ENCODE measurements at regions not wholly inside any gene's neighbourhood (a gene's known extent, or its start where the extent isn't known, plus 50 kb on each side); places are given as distances from the start of the nearest gene placed in this dataset.

DNA sequence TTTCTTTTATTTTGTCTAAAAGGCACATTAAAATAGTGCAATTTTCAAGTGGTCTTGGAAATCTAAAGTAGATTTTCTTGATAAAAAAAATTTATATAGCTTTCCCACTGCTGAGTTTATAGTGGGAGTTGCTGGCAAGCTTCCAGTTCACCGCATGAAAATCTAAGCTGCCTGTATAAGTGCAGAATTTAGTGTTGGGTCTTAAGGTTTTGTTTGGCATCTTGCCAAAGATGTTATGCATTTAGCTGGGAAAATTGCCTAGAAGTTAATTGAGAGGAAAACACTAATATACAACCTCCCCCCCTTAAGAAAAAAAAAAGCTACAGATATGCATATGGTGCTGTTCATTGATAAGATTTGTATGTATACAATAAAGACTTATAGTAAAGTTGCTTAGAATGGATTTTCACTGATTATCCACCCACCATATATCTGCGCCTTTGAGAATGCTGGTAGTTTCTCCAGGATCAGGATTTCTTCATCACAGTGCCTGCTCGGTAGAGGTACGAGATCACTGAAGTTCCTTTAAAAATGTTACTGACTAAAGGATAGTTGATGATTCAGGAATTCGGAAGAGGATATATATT lies 803.2 kb upstream of the POU3F3 start:
- no peak for DNase-seq
- H3K4me3 ChIP-seq (ENCODE audit: insufficient read depth, low read depth, low read length): no peak overlapping the region
- H3K36me3 ChIP-seq (replicated peaks; ENCODE audit: control insufficient read depth, insufficient read depth, low read length): no peaks in the 10 kb centered on the region
- H3K27me3 ChIP-seq (ENCODE audit: control insufficient read depth, insufficient read depth, low read length): no peaks in the 10 kb centered on the region

DNA sequence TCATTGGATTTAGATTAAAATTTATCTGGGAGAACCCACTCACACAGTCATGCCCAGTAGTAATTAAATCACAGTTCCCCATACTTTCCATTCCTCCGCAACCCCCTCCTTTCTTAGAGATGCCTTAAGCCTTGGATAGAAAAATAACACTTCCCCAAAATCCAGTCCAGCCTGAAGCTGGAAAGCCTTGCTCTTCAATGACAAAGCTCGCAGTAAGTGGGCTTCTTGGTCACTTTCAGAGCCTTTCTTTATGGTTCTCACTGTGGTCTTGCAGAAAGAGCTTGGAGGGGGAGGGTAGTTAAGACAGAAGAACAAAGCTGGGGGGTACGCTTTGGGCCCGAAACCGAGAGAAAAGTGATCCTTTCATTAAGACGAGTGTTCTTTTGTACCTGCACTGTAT lies 802.1 kb upstream of the POU3F3 start:
- no peaks in the 10 kb centered on the region for H3K27me3 ChIP-seq (ENCODE audit: control insufficient read depth, insufficient read depth, low read length)

GRCh38 chr2:104052356-104052755 lies 801.6 kb upstream of the POU3F3 start:
- no peak for DNase-seq
- no peaks in the 10 kb centered on the region for H3K27me3 ChIP-seq (ENCODE audit: control insufficient read depth, insufficient read depth, low read length)
- H3K36me3 ChIP-seq (replicated peaks; ENCODE audit: control insufficient read depth, insufficient read depth, low read length): no peaks in the 10 kb centered on the region
- H3K4me3 ChIP-seq (ENCODE audit: insufficient read depth, low read depth, low read length): no peak overlapping the region

More for the DNA sequence above, 802.1 kb upstream of the POU3F3 start:
- no peak for DNase-seq
- Histone ChIP-seq H3K4me3 (ENCODE audit: insufficient read depth, low read depth, low read length) (no peak overlapping the region), H3K36me3 (replicated peaks; ENCODE audit: control insufficient read depth, insufficient read depth, low read length) (no peaks in the 10 kb centered on the region)

DNA sequence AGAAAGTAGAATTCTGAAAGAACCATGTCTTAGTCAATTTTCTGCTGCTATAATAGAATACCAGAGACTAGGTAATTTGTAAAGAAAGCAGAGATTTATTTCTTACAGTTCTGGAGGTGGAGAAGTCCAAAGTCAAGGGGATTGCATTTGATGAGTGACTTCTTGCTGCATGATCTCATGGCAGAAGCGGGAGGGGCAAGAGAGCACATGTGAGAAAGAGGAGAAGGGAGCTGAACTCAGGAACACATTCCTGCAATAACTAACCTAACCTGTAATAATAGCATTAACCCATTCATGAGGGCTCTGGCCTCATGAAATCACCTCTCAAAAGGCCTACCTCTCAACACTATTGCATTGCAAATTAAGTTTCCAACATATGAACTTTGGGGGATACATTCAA lies 797.5 kb upstream of the POU3F3 start:
- Histone ChIP-seq H3K36me3 (replicated peaks; ENCODE audit: control insufficient read depth, insufficient read depth, low read length) (no peaks in the 10 kb centered on the region), H3K4me3 (ENCODE audit: insufficient read depth, low read depth, low read length) (no peak overlapping the region), H3K27me3 (ENCODE audit: control insufficient read depth, insufficient read depth, low read length) (no peaks in the 10 kb centered on the region)
- no peak for DNase-seq

DNA sequence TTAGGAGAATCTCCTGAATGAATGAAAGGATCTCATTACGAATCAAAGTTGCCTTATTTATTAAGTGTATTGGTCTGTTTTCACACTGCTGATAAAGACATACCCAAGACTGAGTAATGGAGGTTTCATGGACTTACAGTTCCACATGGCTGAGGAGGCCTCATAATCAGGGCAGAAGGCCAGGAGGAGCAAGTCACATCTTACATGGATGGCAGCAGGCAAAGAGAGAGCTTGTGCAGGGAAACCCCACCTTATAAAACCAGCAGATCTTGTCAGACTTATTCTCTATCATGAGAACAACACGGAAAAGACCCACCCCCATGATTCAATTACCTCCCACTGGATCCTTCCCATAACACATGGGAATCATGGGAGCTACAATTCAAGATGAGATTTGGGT lies 785.2 kb upstream of the POU3F3 start:
- no peak for DNase-seq
- Histone ChIP-seq H3K4me3 (ENCODE audit: insufficient read depth, low read depth, low read length) (no peak overlapping the region), H3K36me3 (replicated peaks; ENCODE audit: control insufficient read depth, insufficient read depth, low read length) (no peaks in the 10 kb centered on the region), H3K27me3 (ENCODE audit: control insufficient read depth, insufficient read depth, low read length) (no peaks in the 10 kb centered on the region)

DNA sequence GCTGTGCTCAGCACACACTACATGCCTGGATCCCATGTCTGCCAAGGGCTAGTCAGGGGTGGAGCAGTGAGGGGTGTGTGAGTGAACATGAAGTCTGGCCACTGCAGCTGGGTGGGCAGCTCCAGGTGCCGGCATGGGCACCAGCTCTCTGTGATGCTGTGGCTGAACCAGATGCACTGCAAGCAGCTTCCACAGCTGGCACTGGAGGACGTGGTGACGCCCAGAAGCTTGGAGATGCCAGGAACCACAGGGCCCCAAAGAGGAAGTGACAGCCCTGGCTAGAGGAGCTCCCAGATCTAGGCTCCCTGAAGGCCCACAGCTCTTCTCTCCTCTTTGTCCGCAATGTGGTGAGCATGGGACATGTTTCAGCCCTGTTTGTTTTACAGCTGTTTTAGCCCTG lies 776.3 kb upstream of the POU3F3 start:
- no peak for DNase-seq
- Histone ChIP-seq H3K4me3 (ENCODE audit: insufficient read depth, low read depth, low read length) (no peak overlapping the region), H3K27me3 (ENCODE audit: control insufficient read depth, insufficient read depth, low read length) (no peaks in the 10 kb centered on the region), H3K36me3 (replicated peaks; ENCODE audit: control insufficient read depth, insufficient read depth, low read length) (no peaks in the 10 kb centered on the region)

- Histone ChIP-seq H3K36me3 (replicated peaks; ENCODE audit: control insufficient read depth, insufficient read depth, low read length) (no peaks in the 10 kb centered on the region), H3K27me3 (ENCODE audit: control insufficient read depth, insufficient read depth, low read length) (no peaks in the 10 kb centered on the region), H3K4me3 (ENCODE audit: insufficient read depth, low read depth, low read length) (no peak overlapping the region)
- DNase-seq: peak; percentile 5
These were observed 775.3 kb upstream of the POU3F3 start for GRCh38 chr2:104078431-104079157.

DNA sequence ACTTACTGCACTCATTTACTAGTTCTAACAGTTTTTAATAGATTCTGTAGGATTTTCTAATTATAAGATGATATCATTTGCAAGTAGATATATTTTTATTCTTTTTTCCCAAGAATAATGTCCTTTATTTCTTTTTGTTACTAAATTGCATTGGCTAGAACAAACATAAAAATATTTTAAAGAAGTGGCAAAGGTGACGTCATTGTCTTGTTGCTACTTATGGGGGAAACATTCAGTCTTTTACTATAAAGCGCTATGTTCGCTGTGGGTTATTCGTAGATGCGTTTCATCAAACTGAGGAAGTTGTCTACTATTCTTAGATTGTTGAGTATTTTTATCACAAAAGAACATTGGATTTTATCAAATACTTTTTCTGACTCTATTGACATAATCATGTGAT lies 765.2 kb upstream of the POU3F3 start:
- Histone ChIP-seq H3K36me3 (replicated peaks; ENCODE audit: control insufficient read depth, insufficient read depth, low read length) (no peaks in the 10 kb centered on the region), H3K27me3 (ENCODE audit: control insufficient read depth, insufficient read depth, low read length) (no peaks in the 10 kb centered on the region), H3K4me3 (ENCODE audit: insufficient read depth, low read depth, low read length) (no peak overlapping the region)
- DNase-seq: no peak

DNA sequence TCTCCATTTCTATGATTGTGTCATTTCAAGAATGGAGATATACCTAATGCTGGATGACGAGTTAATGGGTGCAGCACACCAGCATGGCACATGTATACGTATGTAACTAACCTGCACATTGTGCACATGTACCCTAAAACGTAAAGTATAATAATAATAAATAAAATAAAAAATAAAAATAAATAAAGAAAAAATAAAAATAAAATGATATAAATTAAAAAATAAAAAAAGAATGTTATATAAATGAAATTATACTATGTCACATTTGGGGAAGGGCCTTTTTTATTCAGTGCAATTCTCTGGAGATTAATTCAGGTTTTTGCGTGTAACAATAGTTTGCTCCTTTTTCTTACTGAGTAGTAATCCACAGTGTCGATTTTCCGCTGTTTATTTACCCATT lies 763.5 kb upstream of the POU3F3 start:
- DNase-seq: no peak
- H3K4me3 ChIP-seq (ENCODE audit: insufficient read depth, low read depth, low read length): no peak overlapping the region
- H3K36me3 ChIP-seq (replicated peaks; ENCODE audit: control insufficient read depth, insufficient read depth, low read length): no peaks in the 10 kb centered on the region
- H3K27me3 ChIP-seq (ENCODE audit: control insufficient read depth, insufficient read depth, low read length): no peaks in the 10 kb centered on the region

GRCh38 chr2:104091894-104092293 lies 762.0 kb upstream of the POU3F3 start:
- H3K4me3 ChIP-seq (ENCODE audit: insufficient read depth, low read depth, low read length): no peak overlapping the region
- H3K27me3 ChIP-seq (ENCODE audit: control insufficient read depth, insufficient read depth, low read length): no peaks in the 10 kb centered on the region
- H3K36me3 ChIP-seq (replicated peaks; ENCODE audit: control insufficient read depth, insufficient read depth, low read length): no peaks in the 10 kb centered on the region
- DNase-seq: peak; percentile 21

- Histone ChIP-seq H3K36me3 (replicated peaks; ENCODE audit: control insufficient read depth, insufficient read depth, low read length) (no peaks in the 10 kb centered on the region), H3K4me3 (ENCODE audit: insufficient read depth, low read depth, low read length) (no peak overlapping the region), H3K27me3 (ENCODE audit: control insufficient read depth, insufficient read depth, low read length) (no peaks in the 10 kb centered on the region)
- no peak for DNase-seq
These were observed 761.0 kb upstream of the POU3F3 start for GRCh38 chr2:104092886-104093285.

GRCh38 chr2:104102615-104103014 lies 751.3 kb upstream of the POU3F3 start:
- Histone ChIP-seq H3K4me3 (ENCODE audit: insufficient read depth, low read depth, low read length) (no peak overlapping the region), H3K27me3 (ENCODE audit: control insufficient read depth, insufficient read depth, low read length) (no peaks in the 10 kb centered on the region), H3K36me3 (replicated peaks; ENCODE audit: control insufficient read depth, insufficient read depth, low read length) (no peaks in the 10 kb centered on the region)
- DNase-seq: no peak

DNA sequence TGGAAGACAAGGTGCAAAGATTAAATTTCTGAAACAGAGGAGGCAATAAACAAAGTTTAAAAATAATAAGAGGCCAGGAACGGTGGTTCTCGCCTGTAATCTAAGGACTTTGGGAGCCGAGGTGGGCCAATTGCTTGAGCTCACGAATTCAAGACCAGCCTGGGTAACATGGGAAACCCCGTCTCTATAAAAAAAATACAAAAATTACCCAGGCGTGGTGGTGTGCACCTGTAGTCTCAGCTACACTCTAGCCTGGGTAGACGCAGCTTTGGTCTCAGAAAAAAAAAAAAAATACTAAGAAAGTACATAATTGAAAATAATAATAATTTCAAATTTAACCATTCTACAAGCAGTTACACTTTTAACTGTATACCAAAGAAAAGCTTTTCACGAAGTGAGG lies 744.6 kb upstream of the POU3F3 start:
- Histone ChIP-seq H3K27me3 (ENCODE audit: control insufficient read depth, insufficient read depth, low read length) (no peaks in the 10 kb centered on the region), H3K4me3 (ENCODE audit: insufficient read depth, low read depth, low read length) (no peak overlapping the region), H3K36me3 (replicated peaks; ENCODE audit: control insufficient read depth, insufficient read depth, low read length) (no peaks in the 10 kb centered on the region)
- no peak for DNase-seq

GRCh38 chr2:104118889-104119288 lies 735.0 kb upstream of the POU3F3 start:
- Histone ChIP-seq H3K36me3 (replicated peaks; ENCODE audit: control insufficient read depth, insufficient read depth, low read length) (no peaks in the 10 kb centered on the region), H3K27me3 (ENCODE audit: control insufficient read depth, insufficient read depth, low read length) (no peaks in the 10 kb centered on the region), H3K4me3 (ENCODE audit: insufficient read depth, low read depth, low read length) (no peak overlapping the region)
- DNase-seq: no peak

DNA sequence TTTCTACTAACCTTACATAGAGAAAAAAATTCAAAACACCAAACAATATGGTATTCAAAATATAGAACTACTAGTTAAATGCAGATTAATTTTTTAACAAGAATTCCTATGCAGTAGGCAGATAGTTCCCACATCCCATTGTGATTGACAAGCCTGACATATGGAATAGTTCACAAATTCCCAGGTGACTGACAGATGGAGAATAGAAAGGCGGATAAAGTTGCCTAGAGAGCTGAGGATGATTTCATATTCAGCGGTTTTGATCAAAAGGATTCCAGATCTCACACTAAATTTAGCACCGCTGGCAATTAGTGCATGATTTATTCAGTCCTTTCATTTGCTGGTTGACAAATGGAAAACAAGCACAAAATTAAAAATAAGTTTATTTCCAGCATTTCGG lies 733.7 kb upstream of the POU3F3 start:
- no peaks in the 10 kb centered on the region for H3K36me3 ChIP-seq (replicated peaks; ENCODE audit: control insufficient read depth, insufficient read depth, low read length)
- H3K27me3 ChIP-seq (ENCODE audit: control insufficient read depth, insufficient read depth, low read length): no peaks in the 10 kb centered on the region
- no peak overlapping the region for H3K4me3 ChIP-seq (ENCODE audit: insufficient read depth, low read depth, low read length)
- DNase-seq: no peak

DNA sequence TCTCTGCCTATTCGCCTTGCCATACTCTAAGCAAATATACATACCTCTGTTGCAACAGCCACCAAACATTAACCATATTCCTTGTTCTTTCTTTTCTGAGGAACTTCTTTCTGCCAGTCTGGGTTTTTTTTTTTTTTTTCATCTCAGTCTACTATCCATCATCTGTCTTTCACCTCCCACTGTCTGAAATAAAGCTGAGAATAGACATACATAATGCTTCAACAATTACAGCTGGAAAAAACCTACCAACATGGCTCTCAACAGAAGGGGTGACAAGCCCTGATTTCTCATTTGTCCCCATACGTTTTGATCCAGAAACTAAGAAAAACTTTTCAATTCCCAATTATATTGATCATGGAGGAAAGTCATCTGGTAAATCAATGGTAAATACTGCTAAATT lies 728.8 kb upstream of the POU3F3 start:
- no peak for DNase-seq
- Histone ChIP-seq H3K4me3 (ENCODE audit: insufficient read depth, low read depth, low read length) (no peak overlapping the region), H3K27me3 (ENCODE audit: control insufficient read depth, insufficient read depth, low read length) (no peaks in the 10 kb centered on the region), H3K36me3 (replicated peaks; ENCODE audit: control insufficient read depth, insufficient read depth, low read length) (no peaks in the 10 kb centered on the region)
